COR-L47 (cell line): ENCODE measurements at regions not wholly inside any gene's neighbourhood (a gene's known extent, or its start where the extent isn't known, plus 50 kb on each side); places are given as distances from the start of the nearest gene placed in this dataset.
"Not testable (repeated sequence)": the region's sequence is repeated elsewhere in the genome, so short reads cannot be mapped to it uniquely, and the experiment has no call there.

Experiments
- DNase-seq: peaks from one replicate; lab custom pipeline; 2025; lab: John Stamatoyannopoulos, UW

- DNase-seq = no peak
These were observed 623.3 kb upstream of the MANEA start for GRCh38 chr6:94953867-94954631.

GRCh38 chr6:94955156-94955555 lies 622.2 kb upstream of the MANEA start:
- peak; percentile 93 for DNase-seq

DNA sequence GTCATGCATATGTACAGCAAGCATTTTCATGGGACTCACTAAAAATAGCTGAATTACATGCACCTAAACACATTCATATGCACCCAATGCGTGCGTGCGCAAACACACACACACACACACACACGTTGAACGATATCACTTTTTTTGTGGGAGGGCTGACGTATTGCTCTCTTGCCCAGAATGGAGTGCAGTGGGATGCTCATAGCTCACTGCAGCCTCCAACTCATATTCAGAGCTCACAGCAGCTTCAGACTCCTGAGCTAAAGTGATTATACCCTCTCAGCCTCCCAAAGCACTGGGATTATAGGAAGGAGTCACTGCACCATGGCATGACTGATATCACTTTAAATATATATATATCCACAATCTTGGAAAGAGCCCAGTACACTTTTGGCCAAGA lies 620.4 kb upstream of the MANEA start:
- DNase-seq = peak; percentile 72

DNA sequence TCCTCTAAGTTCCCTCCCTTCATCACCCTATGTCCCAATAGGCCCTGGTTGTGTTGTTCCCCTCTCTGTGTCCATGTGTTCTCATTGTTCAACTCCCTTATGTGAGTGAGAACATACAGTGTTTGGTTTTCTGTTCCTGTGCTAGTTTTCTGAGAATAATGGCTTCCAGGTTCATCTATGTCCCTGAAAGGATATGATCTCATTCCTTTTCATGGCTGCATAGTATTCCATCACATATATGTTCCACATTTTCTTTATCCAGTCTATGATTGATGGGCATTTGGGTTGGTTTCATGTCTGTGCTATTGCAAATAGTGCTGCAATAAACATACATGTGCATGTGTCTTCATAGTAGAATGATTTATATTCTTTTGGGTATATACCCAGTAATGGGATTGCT lies 612.6 kb upstream of the MANEA start:
- not testable (repeated sequence) for DNase-seq

GRCh38 chr6:94988701-94989100 lies 588.6 kb upstream of the MANEA start:
- DNase-seq = no peak

- no peak for DNase-seq
These were observed 559.4 kb upstream of the MANEA start for GRCh38 chr6:95017922-95018321.
